Suprapubic skin (tissue), 4 donors: ENCODE measurements at regions not wholly inside any gene's neighbourhood (a gene's known extent, or its start where the extent isn't known, plus 50 kb on each side); places are given as distances from the start of the nearest gene placed in this dataset.

ENCODE experiments used
- DNase-seq, 2 donors: peaks; one replicate each; pipeline ENCODE4 v3.0.0-alpha.2; 2019; ENCODE audit warnings: low spot score in 2 of 2
- H3K27ac ChIP-seq: fragments of 200-600 bp; sonication (generic); one replicate; pipeline ENCODE4 v1.5.1; 2019
- H3K27me3 ChIP-seq: fragments of 200-600 bp; sonication (generic); one replicate; pipeline ENCODE4 v1.5.1; 2019
- H3K36me3 ChIP-seq: fragments of 200-600 bp; sonication (generic); one replicate; pipeline ENCODE4 v1.5.1; 2019
- H3K4me1 ChIP-seq: fragments of 200-600 bp; sonication (generic); one replicate; pipeline ENCODE4 v1.5.1; 2019
- H3K4me3 ChIP-seq: fragments of 200-600 bp; sonication (generic); one replicate; pipeline ENCODE4 v1.5.1; 2019; ENCODE audit warnings: mild to moderate bottlenecking
- H3K9me3 ChIP-seq: fragments of 200-600 bp; sonication (generic); one replicate; pipeline ENCODE4 v1.5.1; 2019
- CTCF ChIP-seq, 2 donors: fragments of 200-600 bp in 1 of 2; fragments of 450-650 bp in 1 of 2; sonication (generic) in 1 of 2; IDR thresholded peaks; one replicate each; pipeline ENCODE4 v1.5.1; 2016 to 2019; ENCODE audit warnings: antibody characterized with exemption in 2 of 2, mild to moderate bottlenecking in 1 of 2, moderate library complexity in 1 of 2
- EP300 ChIP-seq: sonication (generic); formaldehyde crosslinking; IDR thresholded peaks from one replicate; pipeline ENCODE4 v1.6.1; 2017; ENCODE audit warnings: antibody characterized with exemption
- POLR2A ChIP-seq, 2 donors: fragments of 450-650 bp; IDR thresholded peaks; one replicate each; pipeline ENCODE4 v1.6.1; 2017; ENCODE audit warnings: antibody characterized with exemption in 2 of 2, mild to moderate bottlenecking in 2 of 2, moderate library complexity in 2 of 2
- POLR2AphosphoS5 ChIP-seq, 3 donors: sonication (generic); formaldehyde crosslinking; IDR thresholded peaks; one replicate each; pipeline ENCODE4 v1.6.1; 2017; ENCODE audit warnings: antibody characterized with exemption in 3 of 3
- WGBS: methylation state at CpG from one replicate; pipeline ENCODE4 v1.1.5; 2018; 5-methylcytosine and 5-hydroxymethylcytosine counted together

DNA sequence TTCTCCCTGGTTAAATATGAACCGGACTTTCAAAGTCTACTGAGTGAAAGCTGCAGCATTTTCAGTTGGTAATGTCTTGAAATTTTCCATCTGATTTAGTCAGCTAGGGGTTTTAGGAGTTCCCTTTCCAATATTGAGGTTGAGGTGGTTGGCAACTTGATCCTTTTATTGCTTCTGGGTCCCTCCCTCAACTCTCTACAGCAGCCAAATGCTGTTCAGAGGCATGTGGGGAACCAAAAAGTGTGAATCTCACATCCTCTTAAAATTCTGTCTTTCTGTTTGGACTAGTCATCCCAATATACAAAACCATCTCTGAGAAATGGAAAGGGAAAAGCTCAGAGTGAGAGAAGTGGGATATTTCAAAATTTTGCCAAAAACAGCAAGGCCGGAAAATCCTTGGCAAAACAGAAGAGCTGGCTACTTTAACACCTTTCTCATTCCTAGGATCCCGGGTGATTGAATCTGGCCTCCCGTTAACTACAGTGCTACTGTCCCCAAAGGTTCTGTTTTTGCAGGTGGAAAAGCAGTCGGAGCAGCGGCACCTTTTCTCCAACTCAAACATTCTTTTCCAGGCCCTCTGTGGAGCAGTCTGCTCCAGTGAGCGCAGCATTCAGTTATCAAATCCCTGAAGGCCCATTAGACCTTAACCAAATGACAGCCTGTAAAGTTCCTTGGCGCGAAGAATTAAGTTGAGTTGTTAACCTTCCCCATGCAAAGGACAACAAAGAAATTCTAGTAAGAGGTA, 345.9 kb upstream of the NUDT12 start:
- Histone ChIP-seq H3K4me3 (no peak overlapping the region), H3K9me3 (no peaks in the 10 kb centered on the region), H3K27me3 (no peaks in the 10 kb centered on the region), H3K27ac (no peak overlapping the region), H3K36me3 (no peaks in the 10 kb centered on the region), H3K4me1 (no peaks in the 10 kb centered on the region)
- DNase-seq = no peak
- TF ChIP-seq POLR2AphosphoS5 (IDR thresholded peaks at IDR 0.05) = no peak
- TF ChIP-seq POLR2A (IDR thresholded peaks at IDR 0.05) = no peak
- TF ChIP-seq EP300 = no peak
- TF ChIP-seq CTCF (IDR thresholded peaks at IDR 0.05) = no peak
- 72% methylated on average over 9 of the region's 9 CpGs for WGBS

GRCh38 chr5:103907001-103907400, 344.4 kb upstream of the NUDT12 start:
- Histone ChIP-seq H3K36me3 (no peaks in the 10 kb centered on the region), H3K27ac (no peak overlapping the region), H3K4me3 (no peak overlapping the region), H3K9me3 (no peaks in the 10 kb centered on the region), H3K4me1 (no peaks in the 10 kb centered on the region), H3K27me3 (no peaks in the 10 kb centered on the region)
- no peak for DNase-seq
- no peak for TF ChIP-seq POLR2A (IDR thresholded peaks at IDR 0.05)
- TF ChIP-seq POLR2AphosphoS5 (IDR thresholded peaks at IDR 0.05) = no peak
- TF ChIP-seq EP300 = no peak
- no peak for TF ChIP-seq CTCF (IDR thresholded peaks at IDR 0.05)
- WGBS = 6% methylated on average over 1 of the region's 1 CpG

GRCh38 chr5:103904651-103905050, 342.1 kb upstream of the NUDT12 start:
- no peak overlapping the region for H3K27ac ChIP-seq
- H3K4me1 ChIP-seq = no peaks in the 10 kb centered on the region
- TF ChIP-seq EP300 = no peak
- TF ChIP-seq CTCF (IDR thresholded peaks at IDR 0.05) = no peak
- no peak for TF ChIP-seq POLR2AphosphoS5 (IDR thresholded peaks at IDR 0.05)
- TF ChIP-seq POLR2A (IDR thresholded peaks at IDR 0.05) = no peak
- WGBS = 67% methylated on average over 1 of the region's 1 CpG
- no peak for DNase-seq
- no peaks in the 10 kb centered on the region for H3K27me3 ChIP-seq
- H3K9me3 ChIP-seq = no peaks in the 10 kb centered on the region
- H3K4me3 ChIP-seq = no peak overlapping the region
- no peaks in the 10 kb centered on the region for H3K36me3 ChIP-seq

DNA sequence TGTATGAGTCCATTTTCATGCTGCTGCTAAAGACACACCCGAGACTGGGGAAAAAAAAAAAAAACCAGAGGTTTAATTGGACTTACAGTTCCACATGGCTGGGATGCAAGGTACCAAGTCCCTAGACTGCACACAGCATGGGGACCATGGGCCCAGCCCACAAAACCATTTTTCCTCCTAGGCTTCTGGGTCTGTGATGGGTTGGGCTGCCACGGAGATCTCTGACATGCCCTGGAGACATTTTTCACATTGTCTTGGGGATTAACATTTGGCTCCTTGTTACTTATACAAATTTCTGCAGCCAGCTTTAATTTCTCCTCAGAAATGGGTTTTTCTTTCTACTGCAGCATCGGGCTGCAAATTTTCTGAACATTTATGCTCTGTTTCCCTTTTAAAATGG, 340.3 kb upstream of the NUDT12 start:
- H3K9me3 ChIP-seq = no peaks in the 10 kb centered on the region
- H3K27me3 ChIP-seq = no peaks in the 10 kb centered on the region
- no peak for TF ChIP-seq EP300
- no peak for TF ChIP-seq POLR2A (IDR thresholded peaks at IDR 0.05)
- no peak for TF ChIP-seq CTCF (IDR thresholded peaks at IDR 0.05)
- TF ChIP-seq POLR2AphosphoS5 (IDR thresholded peaks at IDR 0.05) = no peak
- 73% methylated on average over 3 of the region's 3 CpGs for WGBS
- no peak overlapping the region for H3K27ac ChIP-seq
- H3K4me3 ChIP-seq = no peak overlapping the region
- H3K4me1 ChIP-seq = no peaks in the 10 kb centered on the region
- DNase-seq = no peak
- H3K36me3 ChIP-seq = no peaks in the 10 kb centered on the region

GRCh38 chr5:103901885-103902284, 339.3 kb upstream of the NUDT12 start:
- H3K27ac ChIP-seq = no peak overlapping the region

More at GRCh38 chr5:103901885-103902284, 339.3 kb upstream of the NUDT12 start:
- DNase-seq = no peak
- Histone ChIP-seq H3K36me3 (no peaks in the 10 kb centered on the region), H3K4me1 (no peaks in the 10 kb centered on the region), H3K4me3 (no peak overlapping the region), H3K9me3 (no peaks in the 10 kb centered on the region), H3K27me3 (no peaks in the 10 kb centered on the region)
- TF ChIP-seq POLR2AphosphoS5 (IDR thresholded peaks at IDR 0.05) = no peak
- no peak for TF ChIP-seq EP300
- TF ChIP-seq POLR2A (IDR thresholded peaks at IDR 0.05) = no peak
- no peak for TF ChIP-seq CTCF (IDR thresholded peaks at IDR 0.05)
- 59% methylated on average over 1 of the region's 1 CpG for WGBS
